Testis (tissue), 2 donors: ENCODE measurements at regions not wholly inside any gene's neighbourhood (a gene's known extent, or its start where the extent isn't known, plus 50 kb on each side); places are given as distances from the start of the nearest gene placed in this dataset.

ENCODE experiments used
- DNase-seq: peaks from one replicate; pipeline ENCODE4 v3.0.0-alpha.2; 2019
- H3K27ac ChIP-seq, 2 donors: fragments of 200-600 bp; sonication (generic); one replicate each; pipeline ENCODE4 v1.5.1; 2019
- H3K27me3 ChIP-seq: fragments of 200-600 bp; sonication (generic); one replicate; pipeline ENCODE4 v1.5.1; 2019
- H3K36me3 ChIP-seq: fragments of 200-600 bp; sonication (generic); one replicate; pipeline ENCODE4 v1.5.1; 2017; ENCODE audit warnings: low read depth; ENCODE audit errors: missing control alignments
- H3K4me1 ChIP-seq: fragments of 200-600 bp; sonication (generic); one replicate; pipeline ENCODE4 v1.5.1; 2019
- H3K4me3 ChIP-seq, 2 donors: fragments of 200-600 bp; sonication (generic); one replicate each; pipeline ENCODE4 v1.5.1; 2017 to 2019
- H3K9me3 ChIP-seq: fragments of 200-600 bp; sonication (generic); one replicate; pipeline ENCODE4 v1.5.1; 2017
- CTCF ChIP-seq, 3 experiments: fragments of 450-650 bp in 2 of 3; fragments of 200-600 bp in 1 of 3; sonication (generic) in 1 of 3; IDR thresholded peaks; one replicate each; pipeline ENCODE4 v1.5.1; 2016 to 2019; ENCODE audit warnings: antibody characterized with exemption in 3 of 3, mild to moderate bottlenecking in 2 of 3, moderate library complexity in 1 of 3
- POLR2A ChIP-seq: fragments of 450-650 bp; IDR thresholded peaks from one replicate; pipeline ENCODE4 v1.6.1; 2017; ENCODE audit warnings: antibody characterized with exemption, mild to moderate bottlenecking, moderate library complexity
- WGBS, 2 donors: methylation state at CpG; one replicate each; pipeline ENCODE4 v1.1.5; 2018; 5-methylcytosine and 5-hydroxymethylcytosine counted together
- intact Hi-C: fragments of 100-400 bp; cut with DNase I; formaldehyde crosslinking; loops from one replicate; pipeline ENCODE4 v1.15.1; 2023; ENCODE audit warnings: low total_unique reads

DNA sequence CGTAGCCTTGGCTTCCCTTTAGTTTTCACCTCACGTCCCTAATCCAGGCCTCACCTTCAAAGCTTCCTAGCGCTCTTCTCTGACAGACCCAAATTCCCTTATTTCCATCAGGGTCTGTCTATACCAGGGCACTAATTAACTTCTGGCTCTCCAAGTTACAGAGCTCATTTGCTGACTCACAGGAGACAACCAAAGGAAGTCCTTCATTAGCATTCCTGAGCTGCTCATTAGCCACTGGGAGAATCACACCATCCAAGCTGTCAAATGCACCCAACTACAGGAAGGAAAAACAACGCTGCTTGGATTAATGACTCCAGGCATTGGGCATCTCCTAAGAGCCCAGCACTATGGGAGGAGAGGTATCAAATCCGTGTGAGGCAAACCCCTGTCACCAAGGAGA lies 109.8 kb upstream of the ALK start:
- intact Hi-C loops: no loop called here

DNA sequence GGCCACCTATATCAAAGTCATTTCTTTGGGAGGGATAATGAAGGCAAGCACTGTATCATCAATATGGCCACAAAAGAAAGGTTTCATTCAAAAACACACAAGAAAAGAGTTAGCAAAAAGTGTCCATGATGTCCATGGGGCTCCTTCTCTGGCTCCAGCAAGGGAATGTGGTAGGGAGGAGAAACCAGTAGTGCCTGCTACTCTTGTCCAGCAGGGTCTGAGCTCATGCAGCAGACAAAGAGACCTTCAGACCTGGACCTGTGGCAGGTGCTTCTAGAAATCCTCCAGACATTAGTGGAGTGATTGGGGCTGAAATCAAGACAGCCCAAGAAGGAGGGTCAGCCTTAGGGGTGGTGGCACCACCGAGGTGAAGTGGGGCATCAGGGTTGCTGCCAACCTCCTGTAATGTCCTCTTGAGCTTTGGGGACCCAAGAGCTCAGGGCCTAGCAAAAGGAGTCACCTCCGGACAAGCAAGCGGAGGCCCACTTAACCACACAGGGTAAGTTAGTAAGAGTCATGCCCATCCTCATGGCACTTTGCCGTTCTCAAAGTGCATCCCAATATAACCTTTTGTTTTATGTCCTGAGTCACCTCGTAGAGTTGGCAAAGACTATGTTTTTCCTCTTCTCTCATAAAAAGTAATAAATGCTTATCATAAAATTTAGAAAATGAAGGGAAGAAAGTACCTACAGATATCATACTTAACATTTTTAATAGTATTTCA lies 112.6 kb upstream of the YPEL5 start:
- Histone ChIP-seq H3K27ac (no peak overlapping the region), H3K36me3 (no peaks in the 10 kb centered on the region), H3K9me3 (no peaks in the 10 kb centered on the region), H3K27me3 (no peaks in the 10 kb centered on the region), H3K4me3 (no peak overlapping the region), H3K4me1 (no peaks in the 10 kb centered on the region)
- WGBS, 2 donors: 92 to 95% methylated on average over 4 to 5 of the region's 5 CpGs
- no peak for TF ChIP-seq POLR2A
- no peak for TF ChIP-seq CTCF (IDR thresholded peaks at IDR 0.05)
- intact Hi-C loops: no loop called here
- no peak for DNase-seq

More for the DNA sequence above, 109.8 kb upstream of the ALK start:
- no peaks in the 10 kb centered on the region for H3K36me3 ChIP-seq
- H3K4me1 ChIP-seq: no peaks in the 10 kb centered on the region
- H3K4me3 ChIP-seq: no peak overlapping the region
- no peak overlapping the region for H3K27ac ChIP-seq
- H3K27me3 ChIP-seq: no peaks in the 10 kb centered on the region
- WGBS, 2 donors: 51 to 54% methylated on average over 5 of the region's 5 CpGs
- TF ChIP-seq POLR2A: no peak
- no peak for TF ChIP-seq CTCF (IDR thresholded peaks at IDR 0.05)
- DNase-seq: no peak
- no peaks in the 10 kb centered on the region for H3K9me3 ChIP-seq

- Histone ChIP-seq H3K4me1 (no peaks in the 10 kb centered on the region), H3K36me3 (no peaks in the 10 kb centered on the region), H3K27ac (no peak overlapping the region), H3K4me3 (no peak overlapping the region), H3K27me3 (no peaks in the 10 kb centered on the region), H3K9me3 (no peaks in the 10 kb centered on the region)
- DNase-seq: no peak
- intact Hi-C loops: no loop called here
- TF ChIP-seq POLR2A: no peak
- TF ChIP-seq CTCF (IDR thresholded peaks at IDR 0.05): no peak
- WGBS, 2 donors: 95 to 100% methylated on average over 2 of the region's 2 CpGs
Measured at GRCh38 chr2:30037016-30037415, 109.8 kb upstream of the YPEL5 start.

DNA sequence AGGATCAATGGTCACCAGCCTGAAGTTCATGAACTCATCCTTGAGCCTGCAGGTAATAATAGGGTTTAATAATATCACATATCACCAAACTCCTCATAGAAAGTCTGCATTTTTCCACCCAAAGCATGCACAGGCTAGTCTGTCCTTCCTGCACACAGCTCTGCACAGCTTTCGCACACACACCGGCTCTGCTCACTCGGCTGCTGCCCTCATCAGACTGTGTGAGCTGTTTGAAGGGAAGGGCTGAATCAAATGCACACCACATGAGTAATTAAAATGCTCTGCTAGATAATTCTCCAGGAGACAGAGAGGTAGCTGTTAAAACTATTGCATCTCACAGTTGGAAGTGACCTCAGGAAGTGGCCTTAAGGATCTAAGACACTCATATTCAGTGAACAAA lies 108.4 kb upstream of the YPEL5 start:
- intact Hi-C loops: no loop called here
- no peak overlapping the region for H3K27ac ChIP-seq
- H3K27me3 ChIP-seq: no peaks in the 10 kb centered on the region
- no peaks in the 10 kb centered on the region for H3K4me1 ChIP-seq
- H3K36me3 ChIP-seq: no peaks in the 10 kb centered on the region
- DNase-seq: no peak
- 77 to 78% methylated on average over 3 of the region's 3 CpGs for WGBS, 2 donors
- H3K9me3 ChIP-seq: no peaks in the 10 kb centered on the region
- no peak for TF ChIP-seq CTCF (IDR thresholded peaks at IDR 0.05)
- TF ChIP-seq POLR2A: no peak
- H3K4me3 ChIP-seq: no peak overlapping the region

GRCh38 chr2:30039101-30039500 lies 107.7 kb upstream of the YPEL5 start:
- TF ChIP-seq POLR2A (no peak), CTCF (IDR thresholded peaks at IDR 0.05) (no peak)
- 56 to 65% methylated on average over 1 of the region's 1 CpG for WGBS, 2 donors
- intact Hi-C loops: no loop called here
- Histone ChIP-seq H3K27me3 (no peaks in the 10 kb centered on the region), H3K4me1 (no peaks in the 10 kb centered on the region), H3K36me3 (no peaks in the 10 kb centered on the region), H3K9me3 (no peaks in the 10 kb centered on the region), H3K27ac (no peak overlapping the region), H3K4me3 (no peak overlapping the region)
- DNase-seq: no peak
